Left ventricle myocardium inferior (tissue), 1 donor: ENCODE measurements at regions not wholly inside any gene's neighbourhood (a gene's known extent, or its start where the extent isn't known, plus 50 kb on each side); places are given as distances from the start of the nearest gene placed in this dataset.

ENCODE experiments used
- DNase-seq: peaks from one replicate; pipeline ENCODE4 v3.0.0-alpha.2; 2020
- H3K27ac ChIP-seq: fragments of 200-600 bp; replicated peaks from 2 replicates; pipeline ENCODE4 v1.8.0; 2021
- H3K27me3 ChIP-seq: fragments of 200-600 bp; 2 replicates; pipeline ENCODE4 v1.8.0; 2021; ENCODE audit warnings: low read depth
- H3K36me3 ChIP-seq: fragments of 200-600 bp; 2 replicates; pipeline ENCODE4 v1.8.0; 2021
- H3K4me1 ChIP-seq: fragments of 200-600 bp; 2 replicates; pipeline ENCODE4 v1.8.0; 2021
- H3K4me3 ChIP-seq: fragments of 200-600 bp; 2 replicates; pipeline ENCODE4 v1.8.0; 2021; ENCODE audit warnings: mild to moderate bottlenecking, moderate library complexity
- H3K9me3 ChIP-seq: fragments of 200-600 bp; replicated peaks from 2 replicates; pipeline ENCODE4 v1.8.0; 2021
- intact Hi-C: fragments of 100-400 bp; cut with micrococcal nuclease; formaldehyde crosslinking; loops from one replicate; pipeline ENCODE4 v1.11.0; 2022
- TF ChIP-seq, protein P1 (sequence below): fragments of 200-600 bp; IDR thresholded peaks from 2 replicates; pipeline ENCODE4 v1.8.0; 2021; ENCODE audit warnings: antibody characterized with exemption, mild to moderate bottlenecking, borderline replicate concordance
- donor health status: DM: no; HTN: yes; CAD: no; lungs with severe emphysema.

DNA sequence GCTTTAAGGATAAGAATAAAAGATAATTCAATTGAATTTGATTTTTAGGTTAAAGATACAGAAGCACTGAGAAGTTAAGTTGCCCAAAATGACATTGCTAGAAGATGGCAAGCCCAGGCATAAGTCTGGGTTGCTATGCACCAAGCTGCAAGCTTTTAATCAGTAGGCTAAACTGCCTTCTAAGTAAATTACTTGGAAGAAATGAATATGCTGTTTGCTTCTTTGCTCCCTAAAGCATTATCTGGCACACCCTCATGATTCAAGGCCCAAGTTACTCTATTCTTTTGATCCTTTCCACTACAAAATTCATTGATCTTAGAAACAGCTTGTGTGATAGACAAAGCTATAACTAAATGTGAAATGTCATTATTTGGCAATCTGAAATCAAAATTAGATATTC, 1991.1 kb downstream of the ARAP2 start:
- H3K4me1 ChIP-seq = no peaks in the 10 kb centered on the region
- no peak overlapping the region for H3K27ac ChIP-seq
- no peak for DNase-seq
- H3K4me3 ChIP-seq = no peak overlapping the region
- TF ChIP-seq, protein P1, sequence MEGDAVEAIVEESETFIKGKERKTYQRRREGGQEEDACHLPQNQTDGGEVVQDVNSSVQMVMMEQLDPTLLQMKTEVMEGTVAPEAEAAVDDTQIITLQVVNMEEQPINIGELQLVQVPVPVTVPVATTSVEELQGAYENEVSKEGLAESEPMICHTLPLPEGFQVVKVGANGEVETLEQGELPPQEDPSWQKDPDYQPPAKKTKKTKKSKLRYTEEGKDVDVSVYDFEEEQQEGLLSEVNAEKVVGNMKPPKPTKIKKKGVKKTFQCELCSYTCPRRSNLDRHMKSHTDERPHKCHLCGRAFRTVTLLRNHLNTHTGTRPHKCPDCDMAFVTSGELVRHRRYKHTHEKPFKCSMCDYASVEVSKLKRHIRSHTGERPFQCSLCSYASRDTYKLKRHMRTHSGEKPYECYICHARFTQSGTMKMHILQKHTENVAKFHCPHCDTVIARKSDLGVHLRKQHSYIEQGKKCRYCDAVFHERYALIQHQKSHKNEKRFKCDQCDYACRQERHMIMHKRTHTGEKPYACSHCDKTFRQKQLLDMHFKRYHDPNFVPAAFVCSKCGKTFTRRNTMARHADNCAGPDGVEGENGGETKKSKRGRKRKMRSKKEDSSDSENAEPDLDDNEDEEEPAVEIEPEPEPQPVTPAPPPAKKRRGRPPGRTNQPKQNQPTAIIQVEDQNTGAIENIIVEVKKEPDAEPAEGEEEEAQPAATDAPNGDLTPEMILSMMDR = no peak
- H3K36me3 ChIP-seq = no peaks in the 10 kb centered on the region
- intact Hi-C loops = no loop called here
- no peaks in the 10 kb centered on the region for H3K27me3 ChIP-seq
- H3K9me3 ChIP-seq = peaks cover 22% of the 10 kb centered on the region

DNA sequence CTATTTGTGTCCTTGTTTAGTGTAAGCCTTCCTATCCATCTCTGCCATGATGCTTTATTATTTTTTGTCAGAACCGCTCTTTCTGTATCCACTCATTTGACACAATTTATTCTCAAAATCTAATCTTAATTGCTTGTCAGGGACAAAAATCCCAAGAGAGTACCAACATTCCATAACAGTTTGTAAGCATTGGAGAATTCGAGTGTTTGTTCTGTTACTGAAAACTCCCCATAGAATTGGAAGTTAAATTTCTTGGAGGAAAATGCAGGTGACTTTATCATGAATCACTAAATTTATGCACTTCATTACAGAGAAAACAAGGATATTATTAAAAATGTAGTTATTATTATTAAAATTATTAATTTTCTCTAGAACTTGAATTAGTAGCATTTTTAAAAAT, 1986.1 kb downstream of the ARAP2 start:
- no peaks in the 10 kb centered on the region for H3K36me3 ChIP-seq
- TF ChIP-seq, protein P1 = no peak
- intact Hi-C loops = no loop called here
- no peak overlapping the region for H3K27ac ChIP-seq
- H3K4me3 ChIP-seq = no peak overlapping the region
- H3K4me1 ChIP-seq = no peaks in the 10 kb centered on the region
- no peaks in the 10 kb centered on the region for H3K27me3 ChIP-seq
- H3K9me3 ChIP-seq = peaks cover 10% of the 10 kb centered on the region
- no peak for DNase-seq

DNA sequence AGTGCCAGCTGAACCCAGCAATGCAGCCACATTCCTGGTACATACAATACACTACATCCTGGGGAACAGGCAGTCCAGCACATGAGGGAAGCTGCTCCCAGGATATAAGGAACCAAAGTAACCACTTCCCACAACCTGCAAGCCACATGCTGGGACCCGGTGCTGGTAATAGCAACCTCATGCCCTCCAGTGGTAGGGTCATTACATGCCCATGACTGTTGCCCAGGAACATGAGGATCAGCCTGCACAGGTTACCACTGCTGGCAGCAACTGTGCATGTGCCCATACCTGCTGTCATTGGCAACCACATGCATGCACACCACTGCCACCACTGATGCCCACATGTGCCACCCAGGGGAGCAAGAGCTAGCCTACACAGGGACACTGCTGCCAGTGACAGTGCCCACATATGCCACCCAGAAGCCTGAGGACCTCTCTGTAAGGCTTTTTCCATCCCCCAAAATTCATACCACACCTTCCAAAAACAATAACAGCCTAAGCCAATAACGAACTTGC, 1982.5 kb downstream of the ARAP2 start:
- H3K36me3 ChIP-seq = no peaks in the 10 kb centered on the region
- no peaks in the 10 kb centered on the region for H3K27me3 ChIP-seq
- TF ChIP-seq, protein P1 = no peak
- no peaks in the 10 kb centered on the region for H3K4me1 ChIP-seq
- peaks cover 6% of the 10 kb centered on the region for H3K9me3 ChIP-seq
- H3K4me3 ChIP-seq = no peak overlapping the region
- H3K27ac ChIP-seq = no peak overlapping the region
- no peak for DNase-seq
- intact Hi-C loops = no loop called here

DNA sequence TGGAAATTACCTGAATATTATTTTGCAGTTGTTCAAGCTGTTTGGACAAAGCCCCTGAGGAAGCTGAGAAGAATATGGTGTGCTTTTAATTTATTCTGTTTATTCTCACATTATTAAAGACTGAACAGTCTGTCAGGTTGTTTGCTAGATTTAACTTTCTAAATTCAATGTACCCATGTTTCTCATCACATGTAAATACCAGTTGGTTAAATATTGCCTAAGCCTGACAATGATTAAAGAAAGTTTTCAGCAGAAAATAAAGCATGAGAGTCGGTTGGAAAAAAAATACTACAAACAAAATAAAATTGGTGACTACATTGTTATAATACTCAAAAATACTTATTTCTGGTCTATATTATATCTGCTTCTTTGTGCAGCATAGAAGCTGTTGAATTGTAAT, 1974.7 kb downstream of the ARAP2 start:
- H3K4me1 ChIP-seq = no peaks in the 10 kb centered on the region
- H3K9me3 ChIP-seq = no peaks in the 10 kb centered on the region

DNA sequence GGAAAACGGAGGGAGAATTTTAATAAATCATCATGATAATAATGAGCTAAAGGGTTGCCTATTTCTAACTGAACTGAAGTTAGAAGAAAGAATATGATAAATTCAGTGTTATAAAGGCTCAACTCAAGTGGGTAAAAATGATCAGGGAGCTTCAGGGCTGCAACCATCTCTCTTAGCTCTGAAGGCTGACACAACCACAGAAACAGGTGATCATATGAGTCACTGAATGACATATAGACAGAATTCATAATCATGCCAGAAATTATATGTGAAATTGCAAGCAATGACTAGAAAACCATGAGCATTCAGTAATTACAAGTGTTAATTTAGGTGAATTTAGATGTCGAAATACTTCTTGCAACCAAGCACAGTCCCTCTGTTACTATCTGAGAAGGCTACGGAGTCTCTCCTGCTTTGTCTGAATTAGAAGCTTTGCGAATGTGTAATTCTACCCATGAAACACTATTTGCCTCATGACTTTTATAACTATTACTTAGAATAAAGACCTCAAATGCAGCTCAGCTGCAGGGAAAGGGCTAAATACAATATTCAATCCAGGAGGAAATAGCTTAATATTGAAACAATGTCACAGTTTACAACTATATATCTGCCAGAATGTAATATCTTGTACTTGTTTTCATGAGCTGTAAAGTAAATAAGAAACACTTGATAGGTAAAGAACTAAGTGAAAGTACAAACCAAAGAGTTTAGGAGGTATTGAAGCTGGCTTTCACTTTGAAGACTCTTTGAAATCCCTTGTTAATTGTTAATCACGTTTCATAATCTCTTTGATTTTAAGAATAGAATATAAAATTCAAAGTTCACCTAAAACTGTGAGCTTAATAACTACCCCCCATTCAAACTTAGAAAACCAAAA, 1972.6 kb downstream of the ARAP2 start:
- intact Hi-C loops = no loop called here
- TF ChIP-seq, protein P1 = no peak
- DNase-seq = no peak
- Histone ChIP-seq H3K27me3 (no peaks in the 10 kb centered on the region), H3K4me3 (no peak overlapping the region), H3K36me3 (no peaks in the 10 kb centered on the region), H3K9me3 (no peaks in the 10 kb centered on the region), H3K4me1 (no peaks in the 10 kb centered on the region), H3K27ac (no peak overlapping the region)

More for the DNA sequence above, 1974.7 kb downstream of the ARAP2 start:
- intact Hi-C loops = no loop called here
- Histone ChIP-seq H3K36me3 (no peaks in the 10 kb centered on the region), H3K27ac (no peak overlapping the region), H3K27me3 (no peaks in the 10 kb centered on the region), H3K4me3 (no peak overlapping the region)
- no peak for DNase-seq
- TF ChIP-seq, protein P1 = no peak
